ENCODE measurements at regions not wholly inside any gene's neighbourhood (a gene's known extent, or its start where the extent isn't known, plus 50 kb on each side); places are given as distances from the start of the nearest gene placed in this dataset.
"Not testable (repeated sequence)": the region's sequence is repeated elsewhere in the genome, so short reads cannot be mapped to it uniquely, and the experiment has no call there.

DNA sequence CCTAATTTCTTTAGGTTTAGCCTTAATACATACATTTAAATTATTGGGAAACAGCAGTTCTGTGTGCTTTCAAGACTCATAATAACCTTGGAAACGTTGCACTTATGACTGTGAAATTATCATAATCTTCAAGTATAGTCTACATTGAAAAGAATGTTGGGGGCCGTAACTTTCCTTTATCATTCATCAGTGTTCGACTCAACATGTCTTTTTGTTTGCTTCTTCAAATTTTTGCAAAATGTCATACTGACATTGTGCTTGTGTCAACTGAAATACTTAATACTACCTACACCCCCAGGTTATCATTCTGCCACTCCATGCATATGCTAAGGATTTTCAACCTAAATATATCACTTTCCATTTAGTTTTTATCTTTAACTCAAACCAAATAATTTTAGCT lies 1562.9 kb downstream of the OLFM4 start:
- DNase-seq (ENCODE audit: low read depth) = no peak

DNA sequence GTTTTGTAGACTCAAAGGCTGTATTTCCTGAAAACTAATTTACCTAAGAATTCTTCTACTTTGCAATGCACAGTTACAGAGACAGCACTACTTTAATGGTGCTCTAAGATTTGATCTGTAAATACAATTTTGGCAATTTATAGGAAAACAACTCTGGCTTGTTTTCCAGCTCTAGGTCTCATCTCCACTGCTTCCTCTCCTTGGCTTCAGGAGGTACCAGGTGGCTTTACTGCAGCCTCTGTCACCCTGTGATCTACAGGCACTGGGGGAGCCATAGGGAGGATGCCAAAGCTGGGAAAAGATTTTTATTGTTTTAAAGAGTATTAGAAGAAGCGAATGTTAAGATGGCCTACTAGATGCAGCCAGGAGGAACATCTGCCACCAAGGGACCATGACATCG lies 1563.6 kb downstream of the OLFM4 start:
- DNase-seq (ENCODE audit: low read depth) = no peak

- DNase-seq (ENCODE audit: low read depth) = no peak
These were observed 1564.9 kb downstream of the OLFM4 start for GRCh38 chr13:54593504-54593903.

DNA sequence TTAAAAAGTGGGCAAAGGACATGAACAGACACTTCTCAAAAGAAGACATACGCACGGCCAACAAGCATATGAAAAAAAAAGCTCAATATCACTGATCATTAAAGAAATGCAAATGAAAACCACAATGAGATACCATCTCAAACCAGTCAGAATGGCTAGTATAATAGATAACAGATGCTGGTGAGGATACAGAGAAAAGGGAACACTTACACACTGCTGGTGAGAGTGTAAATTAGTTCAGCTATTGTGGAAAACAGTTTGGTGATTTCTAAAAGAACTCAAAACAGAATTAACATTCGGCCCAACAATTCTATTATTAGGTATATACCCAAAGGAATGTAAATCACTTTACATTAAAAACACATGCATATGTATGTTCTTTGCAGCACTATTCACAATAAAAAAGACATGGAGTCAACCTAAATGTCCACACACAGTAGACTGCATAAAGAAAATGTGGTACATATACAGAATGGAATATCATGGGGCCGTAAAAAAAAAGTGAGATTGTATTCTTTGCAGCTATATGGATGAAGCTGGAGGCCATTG lies 1569.0 kb downstream of the OLFM4 start:
- no peak for DNase-seq (ENCODE audit: low read depth)

DNA sequence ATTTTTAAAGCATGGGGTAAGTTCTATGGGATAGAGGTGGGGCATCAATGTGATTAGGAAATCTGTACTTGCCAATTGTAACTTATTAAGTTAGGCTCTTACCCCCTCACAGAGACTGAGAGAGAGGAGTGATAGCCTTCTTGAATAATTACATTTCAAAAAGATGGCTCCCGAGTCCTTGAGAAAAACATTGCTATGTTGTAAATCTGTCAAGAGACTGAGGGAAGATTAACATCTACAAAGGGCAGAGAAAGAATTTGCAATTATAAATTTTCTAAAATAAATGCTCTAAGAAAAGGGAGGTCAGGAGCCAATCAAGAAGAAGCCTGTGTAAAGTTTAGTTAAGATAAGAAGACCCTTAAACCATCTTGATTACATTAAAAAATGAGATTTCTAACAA lies 1570.8 kb downstream of the OLFM4 start:
- no peak for DNase-seq (ENCODE audit: low read depth)

GRCh38 chr13:54606944-54607343 lies 1578.3 kb downstream of the OLFM4 start:
- DNase-seq (ENCODE audit: low read depth) = no peak

DNA sequence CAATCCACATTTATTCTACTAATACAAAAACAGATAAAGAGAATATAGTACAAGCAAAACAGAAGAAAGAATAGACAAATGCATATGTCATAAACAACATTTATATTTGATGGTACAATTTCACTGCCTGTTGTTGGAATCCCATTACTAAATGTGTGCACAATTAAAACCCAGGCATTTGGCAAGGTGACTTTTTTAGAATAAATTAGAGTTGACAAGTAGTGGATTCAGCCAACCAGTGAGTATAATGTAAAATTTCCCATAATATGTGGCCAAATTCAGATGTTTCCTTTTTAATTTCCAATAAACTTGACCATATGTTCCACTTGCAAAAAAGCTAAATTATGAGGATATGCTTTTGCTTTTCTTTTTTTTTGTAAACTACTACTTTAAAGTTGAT lies 1578.8 kb downstream of the OLFM4 start:
- DNase-seq (ENCODE audit: low read depth) = no peak

- DNase-seq (ENCODE audit: low read depth) = no peak
These were observed 1582.8 kb downstream of the OLFM4 start for GRCh38 chr13:54611390-54611789.

DNA sequence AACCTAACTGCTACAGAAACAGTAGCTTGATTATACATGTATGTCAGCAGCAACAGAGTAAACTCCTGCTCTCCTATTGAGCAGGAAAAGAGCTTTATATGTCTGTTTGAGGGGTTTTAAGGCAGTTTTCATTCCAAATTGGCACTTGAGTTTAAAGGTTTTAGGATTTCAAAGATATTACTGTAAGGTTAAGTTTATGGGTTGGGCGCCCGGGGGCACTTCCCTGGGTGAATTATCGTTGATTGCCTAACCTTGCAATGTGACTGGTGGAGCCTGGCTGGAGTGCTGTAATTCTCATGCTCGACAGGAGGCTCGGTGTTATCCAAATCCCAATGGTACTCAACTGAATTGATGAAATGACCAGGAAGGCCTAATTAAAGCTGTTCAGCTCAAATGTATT lies 1586.1 kb downstream of the OLFM4 start:
- DNase-seq (ENCODE audit: low read depth) = no peak

GRCh38 chr13:54626504-54626903 lies 1597.9 kb downstream of the OLFM4 start:
- not testable (repeated sequence) for DNase-seq (ENCODE audit: low read depth)

- DNase-seq (ENCODE audit: low read depth) = no peak
These were observed 1599.2 kb downstream of the OLFM4 start for GRCh38 chr13:54627646-54628372.

DNA sequence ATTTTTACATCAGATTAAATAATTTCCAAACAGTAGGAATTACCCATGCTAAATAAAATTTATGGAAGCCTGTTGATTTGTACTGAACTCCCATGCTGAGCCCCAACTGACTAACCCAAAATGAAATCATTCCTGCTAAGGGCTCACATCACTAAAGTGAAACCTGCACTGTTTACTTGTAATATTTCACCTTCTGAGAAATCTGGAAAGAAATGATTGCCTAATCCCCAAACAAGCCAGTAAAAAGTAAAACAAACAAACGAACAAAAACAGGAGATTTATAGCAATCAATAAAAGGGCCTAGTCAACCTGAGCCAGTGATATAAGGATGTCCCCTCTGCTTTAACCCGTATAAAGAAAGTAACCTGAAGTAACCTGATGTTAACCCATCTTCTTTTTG lies 1599.8 kb downstream of the OLFM4 start:
- DNase-seq (ENCODE audit: low read depth) = no peak

- DNase-seq (ENCODE audit: low read depth) = no peak
These were observed 1604.8 kb downstream of the OLFM4 start for GRCh38 chr13:54633456-54633855.

DNA sequence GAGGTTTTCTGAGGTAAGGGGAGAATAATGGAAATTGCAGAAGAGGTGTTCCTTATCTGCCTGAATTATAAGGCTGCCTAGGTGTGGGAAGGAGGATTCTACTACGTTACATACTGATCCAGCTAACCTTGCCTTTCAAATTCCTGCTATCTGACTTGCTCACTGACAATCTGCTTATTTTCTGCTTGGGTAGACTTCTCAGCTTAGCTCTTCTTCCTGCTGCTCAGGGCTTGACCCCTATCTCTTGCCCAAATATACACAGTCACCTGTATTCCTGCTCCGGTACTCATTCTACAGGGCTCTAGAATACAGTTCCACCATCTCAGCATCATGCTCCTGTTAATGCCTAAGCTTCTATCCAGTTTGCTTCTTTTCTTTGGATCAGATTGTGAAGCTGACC lies 1607.6 kb downstream of the OLFM4 start:
- no peak for DNase-seq (ENCODE audit: low read depth)

DNA sequence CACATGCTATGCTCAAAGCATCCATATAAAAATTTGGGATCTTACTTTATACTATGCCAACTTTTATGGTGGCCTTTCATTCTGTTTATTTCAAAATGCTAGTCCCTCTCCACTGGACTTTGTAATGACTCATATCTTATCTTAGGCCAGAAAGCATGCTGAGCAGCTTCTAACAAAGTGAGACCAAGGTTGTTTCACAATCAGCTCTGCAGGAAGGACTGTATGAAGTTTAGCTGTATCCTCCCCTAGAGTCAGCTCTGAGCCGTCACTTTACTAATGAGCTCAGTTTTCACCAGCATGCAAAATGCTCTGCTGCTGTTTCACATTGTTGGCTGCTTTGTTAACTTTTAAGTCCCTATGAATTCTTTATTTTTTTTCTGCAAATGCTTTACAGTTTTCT lies 1608.8 kb downstream of the OLFM4 start:
- DNase-seq (ENCODE audit: low read depth) = no peak

DNA sequence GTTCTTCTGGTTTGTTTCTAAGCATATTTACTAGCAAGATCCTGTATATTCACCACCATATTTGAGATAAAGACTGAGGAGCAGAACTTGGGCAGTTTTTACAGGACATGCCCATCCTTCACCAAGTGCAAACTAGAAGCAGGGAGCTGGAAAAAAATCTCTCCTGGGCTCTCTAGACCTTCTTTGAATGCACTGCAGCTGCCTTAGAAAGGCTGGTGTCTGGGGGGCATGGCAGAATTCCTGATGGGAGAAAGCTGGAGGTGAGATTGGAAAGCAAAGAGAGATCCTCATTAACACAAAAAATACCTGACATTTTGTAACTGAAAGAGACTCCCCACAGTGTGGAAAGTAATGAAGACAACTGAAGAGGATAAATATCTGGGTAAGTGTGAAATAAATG lies 1612.1 kb downstream of the OLFM4 start:
- no peak for DNase-seq (ENCODE audit: low read depth)

DNA sequence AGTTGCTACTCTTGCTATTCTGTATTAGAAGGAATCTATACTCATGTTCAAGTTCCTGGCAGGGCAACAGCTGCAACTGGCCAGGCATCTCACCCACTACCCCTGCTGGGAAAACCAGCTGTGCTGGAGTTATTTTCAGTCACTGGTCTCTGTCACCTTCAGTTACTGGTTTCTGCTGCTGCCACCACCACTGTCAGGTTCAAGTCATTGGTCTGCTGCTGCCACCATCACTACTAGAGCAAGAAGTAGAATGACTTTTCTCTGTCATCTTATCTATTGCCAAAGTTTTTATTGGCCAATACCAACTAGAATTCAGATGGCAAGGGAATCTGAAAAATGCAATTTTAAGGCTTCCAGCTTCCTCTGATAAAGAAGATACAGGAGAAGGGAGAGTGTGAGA lies 1615.2 kb downstream of the OLFM4 start:
- DNase-seq (ENCODE audit: low read depth) = no peak

DNA sequence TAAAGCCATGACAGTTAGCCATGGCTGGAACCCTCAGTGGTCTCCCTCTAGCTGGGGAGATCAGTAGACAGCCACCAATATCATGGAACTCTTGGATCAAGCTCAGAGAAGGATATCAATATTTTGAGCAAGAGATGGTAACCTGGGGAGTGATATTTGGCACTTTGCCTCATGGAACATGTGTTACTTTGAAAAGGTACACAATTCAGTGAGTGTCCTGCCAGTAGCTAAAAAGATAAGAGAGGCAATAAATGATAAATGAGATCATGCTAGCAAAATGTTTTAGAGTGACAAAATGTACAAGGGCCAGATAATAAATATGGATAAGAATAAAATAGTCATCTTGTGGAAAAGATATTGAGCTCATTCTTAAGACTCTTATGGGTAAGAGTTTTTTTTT lies 1618.7 kb downstream of the OLFM4 start:
- DNase-seq (ENCODE audit: low read depth) = no peak

- DNase-seq (ENCODE audit: low read depth) = no peak
These were observed 1629.0 kb downstream of the OLFM4 start for GRCh38 chr13:54657588-54657987.

- no peak for DNase-seq (ENCODE audit: low read depth)
These were observed 1630.2 kb downstream of the OLFM4 start for GRCh38 chr13:54658771-54659170.

DNA sequence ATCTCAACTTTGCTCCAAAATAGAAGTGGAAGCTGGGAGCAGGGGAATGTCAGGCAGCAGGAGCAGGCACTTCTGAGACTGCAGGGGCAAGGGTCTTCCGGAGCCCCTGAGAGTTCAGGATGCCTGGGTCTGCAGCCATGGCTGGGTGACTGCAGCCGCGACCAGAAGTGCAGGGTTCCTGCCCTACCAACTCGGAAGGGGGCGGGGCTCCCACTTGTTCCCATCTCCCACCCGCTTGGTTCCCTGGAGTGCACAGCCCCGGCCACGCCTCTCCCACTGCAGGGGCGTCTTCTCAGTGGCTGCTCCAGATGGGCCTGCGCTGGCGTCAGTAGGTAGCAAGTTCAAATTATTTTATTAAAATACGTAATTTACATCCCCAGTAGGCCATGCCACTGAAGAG lies 1631.7 kb downstream of the OLFM4 start:
- DNase-seq (ENCODE audit: low read depth) = no peak

DNA sequence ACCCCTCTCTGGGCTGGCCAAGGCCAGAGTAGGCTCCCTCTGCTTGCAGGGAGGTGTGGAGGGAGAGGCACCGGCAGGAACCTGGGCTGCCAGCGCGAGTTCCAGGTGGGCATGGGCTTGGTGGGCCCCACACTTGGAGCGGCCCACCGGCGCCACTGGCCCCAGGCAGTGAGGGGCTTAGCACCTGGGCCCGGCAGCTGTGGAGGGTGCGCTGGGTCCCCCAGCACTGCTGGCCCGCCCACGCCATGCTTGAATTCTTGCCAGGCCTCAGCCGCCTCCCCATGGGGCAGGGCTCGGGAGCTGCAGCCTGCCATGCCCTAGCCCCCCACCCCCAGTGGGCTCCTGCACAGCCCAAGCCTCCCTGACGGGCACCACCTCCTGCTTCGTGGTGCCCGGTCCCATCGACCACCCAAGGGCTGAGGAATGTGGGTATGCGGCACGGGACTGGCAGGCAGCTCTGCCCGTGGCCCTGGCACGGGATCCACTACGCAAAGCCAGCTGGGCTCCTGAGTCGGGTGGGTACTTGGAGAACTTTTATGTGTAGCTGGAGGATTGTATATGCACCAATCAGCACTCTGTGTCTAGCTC lies 1648.0 kb downstream of the OLFM4 start:
- DNase-seq (ENCODE audit: low read depth) = no peak

DNA sequence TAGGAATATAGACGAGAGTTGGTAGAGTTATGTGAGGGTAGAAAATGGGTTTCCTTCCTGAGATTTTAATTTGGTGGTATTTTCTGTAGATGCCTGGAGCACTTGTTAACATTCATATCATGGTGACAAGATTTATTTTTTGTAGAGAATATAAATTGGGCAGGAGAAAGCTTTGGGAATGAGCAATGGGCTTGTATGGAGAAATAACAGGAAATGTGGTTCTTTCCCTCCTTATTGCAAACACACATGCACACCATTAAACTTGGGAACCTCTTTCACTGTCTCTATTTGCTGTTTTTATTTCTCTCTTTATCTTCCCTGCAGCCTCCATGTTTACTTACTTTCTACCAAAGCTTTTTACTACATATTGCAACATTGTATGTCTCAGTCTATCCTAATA lies 1653.6 kb downstream of the OLFM4 start:
- DNase-seq (ENCODE audit: low read depth) = no peak

Data from LHCN-M2 (cell line).